NB4 (cell line): ENCODE measurements at regions not wholly inside any gene's neighbourhood (a gene's known extent, or its start where the extent isn't known, plus 50 kb on each side); places are given as distances from the start of the nearest gene placed in this dataset.

Experiments used
- DNase-seq: peaks from one replicate; pipeline ENCODE4 v3.0.0; 2010; ENCODE audit warnings: low read depth
- H3K4me3 ChIP-seq: one replicate; pipeline ENCODE4 v1.5.1; 2011; ENCODE audit warnings: mild to moderate bottlenecking, low read depth, low read length, moderate library complexity
- CTCF ChIP-seq: IDR thresholded peaks from one replicate; pipeline ENCODE4 v1.5.1; 2012; ENCODE audit warnings: low read depth, low read length
- MAX ChIP-seq: IDR thresholded peaks from 2 replicates; pipeline ENCODE4 v1.6.1; 2011; ENCODE audit warnings: low read depth, low read length
- MYC ChIP-seq: IDR thresholded peaks from 2 replicates; pipeline ENCODE4 v1.6.1; 2011; ENCODE audit warnings: low read depth, low read length
- POLR2A ChIP-seq: IDR thresholded peaks from 2 replicates; pipeline ENCODE4 v1.6.1; 2011; ENCODE audit warnings: mild to moderate bottlenecking; ENCODE audit not compliant: insufficient read length; ENCODE audit errors: extremely low read depth

- no peak overlapping the region for H3K4me3 ChIP-seq
- TF ChIP-seq POLR2A (no peak), CTCF (no peak), MAX (no peak), MYC (no peak)
- DNase-seq, result no peak
Measured at GRCh38 chr2:190596993-190597392, 51.9 kb upstream of the NAB1 start.

GRCh38 chr2:190598621-190599020 is 50.3 kb upstream of the NAB1 start:
- no peak overlapping the region for H3K4me3 ChIP-seq
- DNase-seq, result no peak

GRCh38 chr2:190599073-190599472 is 49.8 kb upstream of the NAB1 start:
- peak; percentile 15 for DNase-seq
- TF ChIP-seq MAX (no peak), POLR2A (no peak), MYC (no peak), CTCF (no peak)
- H3K4me3 ChIP-seq, result no peak overlapping the region

More at GRCh38 chr2:190598621-190599020, 50.3 kb upstream of the NAB1 start:
- TF ChIP-seq MYC (no peak), MAX (no peak), CTCF (no peak), POLR2A (no peak)
